ENCODE measurements at regions not wholly inside any gene's neighbourhood (a gene's known extent, or its start where the extent isn't known, plus 50 kb on each side); places are given as distances from the start of the nearest gene placed in this dataset.

GRCh38 chr20:24766143-24766527 lies 182.9 kb upstream of the CST7 start:
- Histone ChIP-seq H4K91ac (ENCODE audit: insufficient read depth, low read depth, low read length) (no peak overlapping the region), H3K27ac (ENCODE audit: insufficient read depth, low read length) (no peak overlapping the region), H3K9me3 (ENCODE audit: control insufficient read depth, insufficient read depth, low read length) (no peaks in the 10 kb centered on the region), H3K56ac (ENCODE audit: extremely low read depth, insufficient read depth, low read length) (no peak overlapping the region), H3K9ac (ENCODE audit: low read depth, low read length) (no peak overlapping the region), H2BK15ac (ENCODE audit: low read depth, low read length) (no peak overlapping the region), H3K4me1 (ENCODE audit: control insufficient read depth, insufficient read depth, low read length) (no peaks in the 10 kb centered on the region), H3K4me2 (ENCODE audit: low read depth, low read length) (no peak overlapping the region), H2BK20ac (ENCODE audit: low read depth, low read length) (no peak overlapping the region), H3K79me1 (ENCODE audit: low read depth in 1 of 2, low read length in 2 of 2) (no peaks in the 10 kb centered on the region), H3K4me3 (ENCODE audit: insufficient read depth, low read depth, low read length) (no peak overlapping the region), H2BK5ac (ENCODE audit: low read depth, low read length, poor library complexity, severe bottlenecking) (no peak overlapping the region), H4K20me1 (ENCODE audit: insufficient read depth, low read length) (no peaks in the 10 kb centered on the region; the same call in 1 of the 2 replicates), H3K36me3 (ENCODE audit: control insufficient read depth, insufficient read depth, low read length) (no peaks in the 10 kb centered on the region), H2AK5ac (ENCODE audit: low read depth, low read length) (no peak overlapping the region), H3K14ac (replicated peaks; ENCODE audit: low read depth, low read length) (no peak overlapping the region), H2AFZ (replicated peaks; ENCODE audit: low read length, poor library complexity) (no peak overlapping the region), H2BK120ac (ENCODE audit: low read depth, low read length) (no peak overlapping the region), H2AK9ac (replicated peaks; ENCODE audit: low read depth, low read length, poor library complexity) (no peak overlapping the region), H4K5ac (ENCODE audit: low read depth, low read length) (no peak overlapping the region), H3K18ac (ENCODE audit: low read depth, low read length) (no peak overlapping the region), H3K4ac (ENCODE audit: low read depth, low read length) (no peak overlapping the region), H3K23ac (ENCODE audit: low read depth, low read length) (no peak overlapping the region), H3K9me1 (ENCODE audit: insufficient read depth, low read length) (no peaks in the 10 kb centered on the region), H3K27me3 (ENCODE audit: control insufficient read depth, insufficient read depth, low read length) (peaks cover 28% of the 10 kb centered on the region), H4K8ac (ENCODE audit: low read depth in 2 of 2, low read length in 2 of 2) (no peak overlapping the region)
- intact Hi-C loops (cut with micrococcal nuclease), result no loop called here
- in situ Hi-C loops (cut with MboI; ENCODE audit: low sequenced_read_pairs), result no loop called here
- ChIA-PET CTCF (no interaction called here), POLR2A (ENCODE audit: unreplicated experiment) (no interaction called here)
- WGBS, 2 experiments (ENCODE audit: extremely low coverage in 2 of 2, insufficient read length in 1 of 2), result no CpG with 5 or more reads among the region's 2 CpGs
- no peak for TF ChIP-seq CEBPB (IDR thresholded peaks at IDR 0.05; ENCODE audit: low read depth, low read length)
- TF ChIP-seq BHLHE40 (IDR thresholded peaks at IDR 0.05; ENCODE audit: low read depth, low read length), result no peak
- TF ChIP-seq CTCF (conservative IDR thresholded peaks at IDR 0.05; ENCODE audit: low read depth, low read length), result no peak
- no peak for TF ChIP-seq RFX5 (IDR thresholded peaks at IDR 0.05; ENCODE audit: low read depth, low read length)
- no peak for TF ChIP-seq MXI1 (IDR thresholded peaks at IDR 0.05; ENCODE audit: borderline replicate concordance, low read depth, low read length)
- TF ChIP-seq POLR2A (IDR thresholded peaks at IDR 0.05; ENCODE audit: low read depth, low read length), result no peak
- TF ChIP-seq RCOR1 (IDR thresholded peaks at IDR 0.05; ENCODE audit: insufficient replicate concordance, low read length), result no peak
- no peak for TF ChIP-seq RAD21 (IDR thresholded peaks at IDR 0.05; ENCODE audit: low read length)
- no peak for TF ChIP-seq MAFK (IDR thresholded peaks at IDR 0.05; ENCODE audit: low read depth, low read length)
- no peak for TF ChIP-seq ELK1 (IDR thresholded peaks at IDR 0.05; ENCODE audit: borderline replicate concordance, low read depth, low read length)
- TF ChIP-seq USF2 (IDR thresholded peaks at IDR 0.05; ENCODE audit: low read depth, low read length), result no peak
- no peak for TF ChIP-seq FOS (IDR thresholded peaks at IDR 0.05; ENCODE audit: low read depth, low read length)
- no peak for TF ChIP-seq SMC3 (IDR thresholded peaks at IDR 0.05; ENCODE audit: low read depth, low read length)
- no peak for TF ChIP-seq MAZ (IDR thresholded peaks at IDR 0.05; ENCODE audit: borderline replicate concordance, low read depth, low read length)
- no peak for TF ChIP-seq CHD1 (IDR thresholded peaks at IDR 0.05; ENCODE audit: low read depth, low read length)
- TF ChIP-seq NFE2L2 (IDR thresholded peaks at IDR 0.05; ENCODE audit: low read depth, low read length), result no peak
- no TSS peak for BruUV-seq (replicated peaks)
- DNase-seq (no peak), ATAC-seq (ENCODE audit: low read depth) (no peak)
- dilution Hi-C loops (cut with HindIII; ENCODE audit: low sequenced_read_pairs, unreplicated experiment), result no loop called here
